Kidney epithelial cell (primary cell): ENCODE measurements at regions not wholly inside any gene's neighbourhood (a gene's known extent, or its start where the extent isn't known, plus 50 kb on each side); places are given as distances from the start of the nearest gene placed in this dataset.

ENCODE experiments used
- DNase-seq: peaks from one replicate; pipeline ENCODE4 v3.0.0-alpha.2; 2010; ENCODE audit warnings: low read depth
- H3K27me3 ChIP-seq: 2 replicates; pipeline ENCODE4 v1.6.0; 2011; ENCODE audit warnings: low read length; ENCODE audit not compliant: control insufficient read depth, insufficient read depth
- H3K36me3 ChIP-seq: 2 replicates; pipeline ENCODE4 v1.5.1; 2011; ENCODE audit warnings: low read length; ENCODE audit not compliant: control insufficient read depth, insufficient read depth
- H3K4me3 ChIP-seq: 2 replicates; pipeline ENCODE4 v1.5.1; 2011; ENCODE audit warnings: low read depth, mild to moderate bottlenecking, control low read depth, low read length
- CTCF ChIP-seq: IDR thresholded peaks from 2 replicates; pipeline ENCODE4 v1.5.1; 2011; ENCODE audit warnings: mild to moderate bottlenecking, moderate library complexity, low read length, control low read depth, inconsistent platforms; ENCODE audit not compliant: insufficient read depth, poor library complexity, severe bottlenecking

GRCh38 chr12:9258676-9259075 is 50.5 kb upstream of the PZP start:
- no peaks in the 10 kb centered on the region for H3K36me3 ChIP-seq
- no peaks in the 10 kb centered on the region for H3K27me3 ChIP-seq
- TF ChIP-seq CTCF, result no peak
- DNase-seq, result no peak
- H3K4me3 ChIP-seq, result no peak overlapping the region
